Naive B cell (primary cell): ENCODE measurements at regions not wholly inside any gene's neighbourhood (a gene's known extent, or its start where the extent isn't known, plus 50 kb on each side); places are given as distances from the start of the nearest gene placed in this dataset.

Experiments used
- ATAC-seq, 2 donors: fragments of 150-1000 bp; cut with Tn5 transposase; 2 replicates each; pipeline ENCODE4 v1.10.0; 2021; ENCODE audit warnings: low read depth in 2 of 2, mild to moderate bottlenecking in 2 of 2, moderate library complexity in 2 of 2
- DNase-seq: peaks from one replicate; pipeline ENCODE4 v3.0.0; 2022
- H3K27ac Mint-ChIP-seq, 6 donors: one replicate each; pipeline ENCODE4 v1.8.0; 2020 to 2022; ENCODE audit warnings: mild to moderate bottlenecking in 6 of 6, mixed read lengths in 6 of 6, moderate library complexity in 5 of 6, inconsistent platforms in 2 of 6
- H3K27me3 Mint-ChIP-seq, 3 donors: one replicate each; pipeline ENCODE4 v1.8.0; 2021 to 2022; ENCODE audit warnings: mixed read lengths in 3 of 3, mild to moderate bottlenecking in 1 of 3
- H3K36me3 Mint-ChIP-seq, 2 donors: one replicate each; pipeline ENCODE4 v1.8.0; 2020 to 2022; ENCODE audit warnings: mixed read lengths in 2 of 2, inconsistent platforms in 1 of 2, mild to moderate bottlenecking in 1 of 2
- H3K4me1 Mint-ChIP-seq, 3 donors: one replicate each; pipeline ENCODE4 v1.8.0; 2020 to 2022; ENCODE audit warnings: mixed read lengths in 3 of 3, inconsistent platforms in 1 of 3, mild to moderate bottlenecking in 1 of 3, moderate library complexity in 1 of 3
- H3K4me3 Mint-ChIP-seq, 8 donors: one replicate each; pipeline ENCODE4 v1.8.0; 2020 to 2022; ENCODE audit warnings: mild to moderate bottlenecking in 8 of 8, mixed read lengths in 8 of 8, moderate library complexity in 8 of 8, inconsistent platforms in 2 of 8
- H3K9me3 Mint-ChIP-seq, 7 donors: one replicate each; pipeline ENCODE4 v1.8.0; 2020 to 2022; ENCODE audit warnings: mixed read lengths in 7 of 7, mild to moderate bottlenecking in 5 of 7, inconsistent platforms in 2 of 7, moderate library complexity in 1 of 7

- H3K27me3 Mint-ChIP-seq = no peaks in the 10 kb centered on the region
- DNase-seq (no peak), ATAC-seq (no peak)
- H3K36me3 Mint-ChIP-seq = no peaks in the 10 kb centered on the region
- peaks cover 0 to 16% (median 3%) of the 10 kb centered on the region in 7 donors for H3K9me3 Mint-ChIP-seq
- H3K27ac Mint-ChIP-seq = no peak overlapping the region
- H3K4me1 Mint-ChIP-seq = no peaks in the 10 kb centered on the region
- H3K4me3 Mint-ChIP-seq = no peak overlapping the region
Measured at GRCh38 chr18:37661478-37661877, 95.9 kb upstream of the CELF4 start.

GRCh38 chr18:37661061-37661460 lies 95.5 kb upstream of the CELF4 start:
- Mint-ChIP-seq H3K4me3 (no peak overlapping the region), H3K4me1 (no peaks in the 10 kb centered on the region), H3K27me3 (no peaks in the 10 kb centered on the region), H3K36me3 (no peaks in the 10 kb centered on the region), H3K9me3 (peaks cover 0 to 16% (median 3%) of the 10 kb centered on the region in 7 donors), H3K27ac (no peak overlapping the region)
- ATAC-seq (no peak), DNase-seq (no peak)

DNA sequence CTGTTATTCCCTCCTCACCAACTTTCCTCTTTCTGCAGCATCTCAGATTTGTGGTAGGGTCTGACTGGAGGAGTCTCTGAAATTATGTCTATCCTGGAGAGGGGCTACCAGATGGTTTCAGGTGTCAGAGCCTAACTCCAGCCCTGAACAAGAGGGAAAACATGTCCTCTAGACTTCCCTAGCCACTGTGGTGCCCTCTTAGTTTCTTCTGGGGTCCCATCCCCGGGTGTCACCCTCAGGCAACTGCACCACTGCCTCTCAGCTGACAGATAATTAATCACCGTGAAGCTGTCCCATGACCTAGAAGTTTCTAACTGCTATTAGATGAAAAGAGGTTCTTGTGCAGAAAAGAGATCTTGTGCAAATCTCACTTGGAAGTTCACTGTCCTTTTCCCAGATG lies 95.1 kb upstream of the CELF4 start:
- Mint-ChIP-seq H3K36me3 (no peaks in the 10 kb centered on the region), H3K27me3 (no peaks in the 10 kb centered on the region), H3K27ac (no peak overlapping the region), H3K9me3 (peaks cover 0 to 16% (median 3%) of the 10 kb centered on the region in 7 donors), H3K4me3 (no peak overlapping the region), H3K4me1 (no peaks in the 10 kb centered on the region)
- no peak for ATAC-seq
- no peak for DNase-seq

GRCh38 chr18:37659906-37660305 lies 94.3 kb upstream of the CELF4 start:
- ATAC-seq (no peak), DNase-seq (no peak)
- H3K4me3 Mint-ChIP-seq = no peak overlapping the region
- no peaks in the 10 kb centered on the region for H3K4me1 Mint-ChIP-seq
- peaks cover 0 to 16% (median 3%) of the 10 kb centered on the region in 7 donors for H3K9me3 Mint-ChIP-seq
- no peaks in the 10 kb centered on the region for H3K36me3 Mint-ChIP-seq
- no peaks in the 10 kb centered on the region for H3K27me3 Mint-ChIP-seq
- H3K27ac Mint-ChIP-seq = no peak overlapping the region

DNA sequence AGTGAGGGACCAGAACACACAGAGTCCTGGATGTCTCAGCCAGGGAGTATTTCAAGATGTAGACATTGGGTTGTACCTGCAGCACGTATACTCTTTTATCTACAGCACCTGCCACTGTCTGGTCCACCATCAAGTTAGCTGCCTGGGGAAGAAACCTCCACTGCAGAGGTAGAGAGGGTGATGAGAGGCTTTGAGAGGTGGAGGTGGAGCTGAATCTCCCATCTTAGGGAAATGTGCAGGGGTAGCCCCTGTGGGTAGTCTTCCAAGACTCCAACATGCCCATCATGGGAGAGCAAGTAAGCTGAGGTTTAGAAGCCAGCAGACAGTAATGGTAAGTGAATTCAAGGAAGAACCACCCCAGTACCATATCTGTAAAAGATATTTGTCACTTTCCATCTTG lies 93.3 kb upstream of the CELF4 start:
- peak overlapping the region in 1 of 6 donors; percentile 39 for H3K27ac Mint-ChIP-seq
- no peaks in the 10 kb centered on the region for H3K27me3 Mint-ChIP-seq
- H3K36me3 Mint-ChIP-seq = no peaks in the 10 kb centered on the region
- DNase-seq = no peak
- no peaks in the 10 kb centered on the region for H3K4me1 Mint-ChIP-seq
- H3K9me3 Mint-ChIP-seq = peaks cover 0 to 20% (median 3%) of the 10 kb centered on the region in 7 donors
- H3K4me3 Mint-ChIP-seq = no peak overlapping the region
- no peak for ATAC-seq

DNA sequence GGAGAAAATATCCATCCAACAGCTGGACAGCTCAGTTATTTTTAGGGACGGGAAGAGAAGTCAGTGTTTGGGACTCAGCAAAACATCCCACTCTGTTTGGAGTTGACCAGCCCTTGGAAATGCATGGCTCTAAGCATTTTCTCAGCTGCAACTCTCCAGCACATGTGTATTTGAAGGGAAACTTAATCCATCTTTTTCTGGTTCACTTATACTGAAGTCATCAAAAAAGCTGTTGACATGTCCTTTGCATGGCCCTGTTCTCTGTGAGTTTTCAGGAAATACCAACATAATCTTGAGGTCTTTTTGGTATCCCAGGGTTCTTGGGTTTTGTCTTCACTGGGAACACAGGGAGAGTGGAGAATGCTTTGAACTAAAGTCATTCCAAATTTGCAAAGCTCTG lies 91.9 kb upstream of the CELF4 start:
- ATAC-seq (no peak), DNase-seq (no peak)
- no peaks in the 10 kb centered on the region for H3K36me3 Mint-ChIP-seq
- H3K27me3 Mint-ChIP-seq = no peaks in the 10 kb centered on the region
- no peaks in the 10 kb centered on the region for H3K4me1 Mint-ChIP-seq
- no peak overlapping the region for H3K4me3 Mint-ChIP-seq
- peaks cover 0 to 13% (median 3%) of the 10 kb centered on the region in 7 donors for H3K9me3 Mint-ChIP-seq
- H3K27ac Mint-ChIP-seq = no peak overlapping the region

DNA sequence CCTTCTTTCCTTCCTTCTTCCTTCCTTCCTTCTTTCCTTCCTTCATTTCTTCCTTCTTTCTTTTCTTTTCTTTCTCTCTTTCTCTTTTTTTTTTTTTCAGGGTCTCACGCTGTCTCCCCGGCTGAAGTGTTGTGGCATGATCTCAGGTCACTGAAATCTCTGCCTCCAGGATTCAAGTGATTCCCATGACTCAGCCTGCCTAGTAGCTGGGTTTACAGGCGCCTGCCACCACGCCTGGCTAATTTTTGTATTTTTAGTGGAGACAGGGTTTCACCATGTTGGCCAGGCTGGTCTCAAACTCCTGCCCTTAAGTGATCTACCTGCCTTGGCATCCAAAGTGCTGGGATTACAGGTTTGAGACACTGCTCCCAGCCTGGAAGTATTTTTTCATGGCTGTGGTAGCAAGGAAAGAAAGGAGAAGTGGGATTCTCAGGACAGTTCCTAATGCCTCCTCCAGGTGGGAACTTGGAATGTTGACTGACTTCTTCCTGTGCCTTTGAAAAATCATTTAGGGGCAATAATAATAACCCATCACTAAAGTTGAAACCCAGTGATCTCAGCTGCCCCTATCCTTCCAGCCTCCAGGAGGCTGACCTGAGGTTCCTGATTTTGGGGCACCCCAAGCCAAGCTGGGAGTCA lies 89.3 kb upstream of the CELF4 start:
- ATAC-seq = no peak
- Mint-ChIP-seq H3K9me3 (peaks cover 0 to 13% (median 6%) of the 10 kb centered on the region in 7 donors), H3K4me1 (no peaks in the 10 kb centered on the region), H3K27ac (no peak overlapping the region), H3K4me3 (no peak overlapping the region), H3K27me3 (no peaks in the 10 kb centered on the region), H3K36me3 (no peaks in the 10 kb centered on the region)
- DNase-seq = no peak

- ATAC-seq (no peak), DNase-seq (no peak)
- Mint-ChIP-seq H3K36me3 (peaks cover 0 to 6% of the 10 kb centered on the region in 2 donors), H3K4me1 (no peaks in the 10 kb centered on the region), H3K27ac (no peak overlapping the region), H3K9me3 (peaks cover 3 to 18% (median 7%) of the 10 kb centered on the region in 7 donors), H3K4me3 (no peak overlapping the region), H3K27me3 (no peaks in the 10 kb centered on the region)
Measured at GRCh38 chr18:37654034-37654433, 88.4 kb upstream of the CELF4 start.

DNA sequence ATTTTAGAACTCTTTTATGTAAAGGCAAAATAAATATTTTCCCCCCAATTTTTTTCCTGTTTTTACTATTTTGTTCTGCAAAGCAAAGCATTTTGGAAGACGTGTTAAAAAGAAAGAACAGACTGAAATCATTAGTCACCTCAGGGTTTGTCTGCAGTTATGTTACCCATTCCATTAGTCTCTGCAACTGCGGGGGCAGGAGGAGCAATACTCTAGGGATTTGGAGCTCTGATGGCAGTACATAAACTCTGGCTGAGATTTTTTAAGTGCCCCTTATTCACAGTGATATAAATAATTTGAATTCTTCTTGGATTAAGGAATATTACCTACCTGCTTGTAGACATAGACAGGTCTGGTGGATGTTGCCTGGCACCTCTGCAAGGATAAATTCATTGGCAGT lies 88.0 kb upstream of the CELF4 start:
- ATAC-seq = no peak
- Mint-ChIP-seq H3K4me3 (no peak overlapping the region), H3K36me3 (peaks cover 0 to 8% of the 10 kb centered on the region in 2 donors), H3K27ac (no peak overlapping the region), H3K9me3 (peaks cover 3 to 18% (median 7%) of the 10 kb centered on the region in 7 donors), H3K27me3 (no peaks in the 10 kb centered on the region), H3K4me1 (no peaks in the 10 kb centered on the region)
- no peak for DNase-seq

GRCh38 chr18:37649930-37650329 lies 84.3 kb upstream of the CELF4 start:
- ATAC-seq (no peak), DNase-seq (no peak)
- H3K4me3 Mint-ChIP-seq = no peak overlapping the region
- H3K27me3 Mint-ChIP-seq = no peaks in the 10 kb centered on the region
- H3K4me1 Mint-ChIP-seq = no peaks in the 10 kb centered on the region
- H3K27ac Mint-ChIP-seq = no peak overlapping the region
- H3K36me3 Mint-ChIP-seq = peaks cover 0 to 15% of the 10 kb centered on the region in 2 donors
- H3K9me3 Mint-ChIP-seq = peaks cover 9 to 33% (median 20%) of the 10 kb centered on the region in 7 donors

GRCh38 chr18:37649416-37649815 lies 83.8 kb upstream of the CELF4 start:
- H3K9me3 Mint-ChIP-seq = peaks cover 7 to 33% (median 21%) of the 10 kb centered on the region in 7 donors
- no peaks in the 10 kb centered on the region for H3K4me1 Mint-ChIP-seq
- no peaks in the 10 kb centered on the region for H3K27me3 Mint-ChIP-seq
- H3K36me3 Mint-ChIP-seq = peaks cover 0 to 16% of the 10 kb centered on the region in 2 donors
- ATAC-seq = no peak
- no peak overlapping the region for H3K4me3 Mint-ChIP-seq
- no peak for DNase-seq
- no peak overlapping the region for H3K27ac Mint-ChIP-seq

- peaks cover 0 to 8% of the 10 kb centered on the region in 2 donors for H3K36me3 Mint-ChIP-seq
- no peak overlapping the region for H3K4me3 Mint-ChIP-seq
Measured at GRCh38 chr18:37641573-37641972, 76.0 kb upstream of the CELF4 start.

GRCh38 chr18:37640504-37640903 lies 74.9 kb upstream of the CELF4 start:
- Mint-ChIP-seq H3K27me3 (no peaks in the 10 kb centered on the region), H3K36me3 (peaks cover 0 to 7% of the 10 kb centered on the region in 2 donors), H3K9me3 (peaks cover 8 to 18% (median 12%) of the 10 kb centered on the region in 7 donors), H3K4me1 (no peaks in the 10 kb centered on the region), H3K4me3 (no peak overlapping the region), H3K27ac (peak overlapping the region in 1 of 6 donors; percentile 67)
- ATAC-seq (no peak), DNase-seq (no peak)

More at GRCh38 chr18:37641573-37641972, 76.0 kb upstream of the CELF4 start:
- Mint-ChIP-seq H3K27me3 (no peaks in the 10 kb centered on the region), H3K4me1 (no peaks in the 10 kb centered on the region), H3K27ac (no peak overlapping the region), H3K9me3 (peaks cover 9 to 26% (median 15%) of the 10 kb centered on the region in 7 donors)
- DNase-seq (no peak), ATAC-seq (no peak)

DNA sequence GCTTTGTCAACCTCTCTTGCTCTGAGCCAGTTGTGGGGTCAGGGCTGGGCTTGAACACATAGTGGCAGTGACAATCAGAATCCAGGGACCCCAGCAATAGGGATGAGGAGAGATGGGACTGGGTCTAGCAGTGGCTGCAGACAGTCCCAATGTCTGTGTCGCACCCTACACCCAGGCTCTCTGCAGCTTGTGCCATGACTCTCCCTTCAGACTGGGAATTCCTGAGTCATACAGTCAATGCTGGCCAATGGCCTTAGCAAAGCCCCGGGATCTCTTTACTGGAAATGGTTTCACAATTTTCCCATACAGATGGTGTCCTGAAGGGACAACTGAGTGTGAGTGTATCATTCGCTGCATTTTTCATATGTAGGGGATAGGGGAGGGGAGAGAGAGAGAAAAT lies 74.2 kb upstream of the CELF4 start:
- ATAC-seq = no peak
- no peak overlapping the region for H3K27ac Mint-ChIP-seq
- peaks cover 0 to under 1% of the 10 kb centered on the region in 2 donors for H3K36me3 Mint-ChIP-seq
- no peaks in the 10 kb centered on the region for H3K27me3 Mint-ChIP-seq
- H3K9me3 Mint-ChIP-seq = peaks cover 5 to 15% (median 7%) of the 10 kb centered on the region in 7 donors
- DNase-seq = no peak
- H3K4me3 Mint-ChIP-seq = no peak overlapping the region
- H3K4me1 Mint-ChIP-seq = no peaks in the 10 kb centered on the region

DNA sequence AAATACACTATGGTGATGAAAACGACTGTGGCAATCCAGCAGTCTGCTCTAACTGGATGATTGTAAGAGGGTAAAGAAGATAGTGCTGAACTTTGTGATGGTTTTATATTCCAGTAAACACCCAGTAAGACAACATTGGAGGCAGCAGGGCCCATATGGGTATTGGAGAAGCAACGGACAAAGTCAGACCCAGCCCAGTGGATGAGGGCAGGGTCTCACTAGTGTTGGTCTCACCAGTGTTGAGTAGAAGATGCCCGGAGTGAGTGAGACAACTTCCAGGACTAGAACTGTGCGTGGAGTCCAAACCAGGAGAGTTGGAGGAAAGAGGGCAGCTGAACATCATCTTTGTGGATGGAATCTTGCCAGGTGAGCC lies 71.9 kb upstream of the CELF4 start:
- peaks cover 0 to 8% (median 3%) of the 10 kb centered on the region in 7 donors for H3K9me3 Mint-ChIP-seq
- no peak overlapping the region for H3K27ac Mint-ChIP-seq
- no peak for ATAC-seq
- no peaks in the 10 kb centered on the region for H3K4me1 Mint-ChIP-seq
- no peaks in the 10 kb centered on the region for H3K27me3 Mint-ChIP-seq
- H3K36me3 Mint-ChIP-seq = no peaks in the 10 kb centered on the region
- no peak for DNase-seq
- no peak overlapping the region for H3K4me3 Mint-ChIP-seq
